H1 (cell line): ENCODE measurements at regions not wholly inside any gene's neighbourhood (a gene's known extent, or its start where the extent isn't known, plus 50 kb on each side); places are given as distances from the start of the nearest gene placed in this dataset.

Experiments used
- CTCF ChIA-PET: fragments of 300-600 bp; sonication (Branson Sonifier 250); formaldehyde crosslinking; loops from one replicate; lab custom pipeline; 2021; ENCODE audit not compliant: partially characterized antibody; lab: Charles Lee
- POLR2A ChIA-PET: fragments of 300-600 bp; sonication (Branson Sonifier 250); formaldehyde crosslinking; loops from one replicate; lab custom pipeline; 2021; ENCODE audit warnings: inconsistent platforms; ENCODE audit not compliant: partially characterized antibody; lab: Charles Lee
- DNase-seq, 2 experiments: peaks; one replicate each; pipeline versions ENCODE4 v3.0.0 to v3.0.0-alpha.2; 2010 to 2022; ENCODE audit warnings: low spot score in 2 of 2, low read depth in 1 of 2, mixed read lengths in 1 of 2
- FAIRE-seq: peaks from 2 replicates; lab custom pipeline; 2011; peaks lifted over from hg19 to GRCh38; lab: Jason Lieb, UNC
- H2AFZ ChIP-seq: 2 replicates; pipeline ENCODE4 v1.8.1; 2012; ENCODE audit warnings: low read length, inconsistent platforms
- H2AK5ac ChIP-seq: 2 replicates; pipeline ENCODE4 v1.6.1; 2013; ENCODE audit warnings: low read depth, low read length
- H2BK120ac ChIP-seq: replicated peaks from 2 replicates; pipeline ENCODE3; 2013; ENCODE audit warnings: low read depth, low read length, inconsistent platforms
- H2BK12ac ChIP-seq: 2 replicates; pipeline ENCODE4 v1.6.1; 2013; ENCODE audit warnings: low read depth, low read length
- H2BK15ac ChIP-seq: 2 replicates; pipeline ENCODE4 v1.6.1; 2013; ENCODE audit warnings: low read length
- H2BK20ac ChIP-seq: 2 replicates; pipeline ENCODE4 v1.6.1; 2013; ENCODE audit warnings: low read length
- H2BK5ac ChIP-seq: 2 replicates; pipeline ENCODE4 v1.6.1; 2013; ENCODE audit warnings: low read depth, low read length
- H3K14ac ChIP-seq: 2 replicates; pipeline ENCODE4 v1.6.1; 2013; ENCODE audit warnings: inconsistent platforms; ENCODE audit not compliant: insufficient read length
- H3K18ac ChIP-seq: 2 replicates; pipeline ENCODE4 v1.6.1; 2013; ENCODE audit warnings: low read length; ENCODE audit errors: extremely low read depth
- H3K23ac ChIP-seq: 2 replicates; pipeline ENCODE4 v1.6.1; 2013; ENCODE audit warnings: inconsistent platforms; ENCODE audit not compliant: insufficient read length
- H3K23me2 ChIP-seq: 2 replicates; pipeline ENCODE4 v1.6.1; 2013; ENCODE audit warnings: low read depth, low read length
- H3K27ac ChIP-seq: 2 replicates; pipeline ENCODE4 v1.6.1; 2011; ENCODE audit warnings: low read depth, low read length, inconsistent platforms
- H3K27me3 ChIP-seq, 4 experiments: replicated peaks in 1 of 4; 1 replicate in 1 of 4; 2 replicates in 3 of 4; pipeline versions ENCODE4 v1.6.1 to v1.8.1; 2011 to 2013; ENCODE audit warnings: low read length in 3 of 4, mild to moderate bottlenecking in 3 of 4, inconsistent platforms in 2 of 4, mixed read lengths in 2 of 4, moderate library complexity in 1 of 4; ENCODE audit not compliant: control insufficient read depth in 3 of 4, insufficient read depth in 3 of 4; ENCODE audit errors: extremely low read depth in 1 of 4
- H3K36me3 ChIP-seq, 4 experiments: 2 replicates each; pipeline versions ENCODE4 v1.6.1 to v1.8.1; 2011 to 2013; ENCODE audit warnings: mild to moderate bottlenecking in 4 of 4, low read length in 3 of 4, moderate library complexity in 2 of 4, control low read depth in 1 of 4, inconsistent platforms in 1 of 4; ENCODE audit not compliant: insufficient read depth in 4 of 4, control insufficient read depth in 2 of 4
- H3K4ac ChIP-seq: replicated peaks from 2 replicates; pipeline ENCODE3; 2013; ENCODE audit warnings: low read length, low read depth, mixed read lengths, inconsistent platforms; ENCODE audit not compliant: insufficient read length
- H3K4me1 ChIP-seq, 4 experiments: replicated peaks in 1 of 4; 1 replicate in 1 of 4; 2 replicates in 3 of 4; pipeline versions ENCODE4 v1.6.1 to v1.8.1; 2011 to 2013; ENCODE audit warnings: low read length in 3 of 4, inconsistent platforms in 2 of 4, mixed read lengths in 1 of 4; ENCODE audit not compliant: insufficient read depth in 4 of 4, control insufficient read depth in 3 of 4
- H3K4me2 ChIP-seq, 2 experiments: 2 replicates each; pipeline versions ENCODE4 v1.6.1 to v1.8.1; 2011 to 2013; ENCODE audit warnings: low read depth in 2 of 2, low read length in 2 of 2, control low read depth in 1 of 2, inconsistent platforms in 1 of 2, mild to moderate bottlenecking in 1 of 2; ENCODE audit not compliant: insufficient read depth in 1 of 2
- H3K4me3 ChIP-seq, 4 experiments: fragments of 200-600, 300-600 bp in 1 of 4; sonication (generic), shearing (Covaris generic), sonication (Bioruptor Twin) in 1 of 4; 2 replicates each; pipeline versions ENCODE4 v1.5.1 to v1.8.1; 2011 to 2016; ENCODE audit warnings: low read length in 4 of 4, low read depth in 3 of 4, control low read depth in 2 of 4, inconsistent platforms in 2 of 4, mild to moderate bottlenecking in 2 of 4, mixed read lengths in 1 of 4, moderate library complexity in 1 of 4; ENCODE audit not compliant: insufficient read depth in 2 of 4; ENCODE audit errors: extremely low read depth in 1 of 4
- H3K56ac ChIP-seq: replicated peaks from 2 replicates; pipeline ENCODE3; 2013; ENCODE audit warnings: low read depth, mild to moderate bottlenecking, mixed read lengths, low read length, inconsistent platforms; ENCODE audit not compliant: insufficient read length
- H3K79me1 ChIP-seq: 2 replicates; pipeline ENCODE4 v1.6.1; 2013; ENCODE audit warnings: low read depth, low read length, control low read depth
- H3K79me2 ChIP-seq, 2 experiments: 2 replicates each; pipeline versions ENCODE4 v1.6.1 to v1.8.1; 2012 to 2013; ENCODE audit warnings: low read length in 2 of 2, mild to moderate bottlenecking in 2 of 2, inconsistent platforms in 1 of 2; ENCODE audit not compliant: insufficient read depth in 2 of 2, control insufficient read depth in 1 of 2
- H3K9ac ChIP-seq, 4 experiments: replicated peaks in 1 of 4; 1 replicate in 1 of 4; 2 replicates in 3 of 4; pipeline versions ENCODE4 v1.6.1 to v1.8.1; 2011 to 2013; ENCODE audit warnings: low read depth in 3 of 4, low read length in 3 of 4, control low read depth in 2 of 4, mild to moderate bottlenecking in 2 of 4, moderate library complexity in 2 of 4, inconsistent platforms in 1 of 4; ENCODE audit errors: extremely low read depth in 1 of 4
- H3K9me3 ChIP-seq, 2 experiments: 2 replicates each; pipeline versions ENCODE4 v1.6.1 to v1.8.1; 2012 to 2013; ENCODE audit warnings: mild to moderate bottlenecking in 2 of 2, moderate library complexity in 2 of 2, control low read depth in 1 of 2, inconsistent platforms in 1 of 2, low read depth in 1 of 2, low read length in 1 of 2, mixed read lengths in 1 of 2; ENCODE audit not compliant: insufficient read depth in 2 of 2
- H4K20me1 ChIP-seq, 2 experiments: replicated peaks in 1 of 2; 2 replicates each; pipeline versions ENCODE3 to v1.8.1; 2011 to 2013; ENCODE audit warnings: inconsistent platforms in 2 of 2, low read length in 2 of 2, mild to moderate bottlenecking in 1 of 2; ENCODE audit not compliant: insufficient read depth in 2 of 2, control insufficient read depth in 1 of 2
- H4K5ac ChIP-seq: 2 replicates; pipeline ENCODE4 v1.6.1; 2013; ENCODE audit warnings: low read length, low read depth, mixed read lengths, inconsistent platforms; ENCODE audit not compliant: insufficient read length
- H4K8ac ChIP-seq: 2 replicates; pipeline ENCODE4 v1.8.0; 2013; ENCODE audit warnings: mild to moderate bottlenecking, moderate library complexity, low read length, inconsistent platforms; ENCODE audit not compliant: insufficient read depth; ENCODE audit errors: extremely low read depth
- H4K91ac ChIP-seq: replicated peaks from 2 replicates; pipeline ENCODE3; 2013; ENCODE audit warnings: low read length, mixed read lengths, inconsistent platforms; ENCODE audit not compliant: insufficient read length
- RAD21 ChIP-seq, 2 experiments: IDR thresholded peaks in 1 of 2; conservative IDR thresholded peaks in 1 of 2; 2 replicates each; pipeline ENCODE4 v1.6.1; 2011; ENCODE audit warnings: low read depth in 2 of 2, low read length in 2 of 2, improper control_type of control experiment in 1 of 2, inconsistent platforms in 1 of 2, mild to moderate bottlenecking in 1 of 2, moderate library complexity in 1 of 2
- WGBS, 2 experiments: shearing (Covaris generic) in 1 of 2; methylation state at CpG; one replicate each; pipeline versions ENCODE4 v1.1.6 to v1.1.7; 2013 to 2015; ENCODE audit warnings: low lambda C conversion rate in 2 of 2, mixed read lengths in 2 of 2, inconsistent platforms in 1 of 2, low coverage in 1 of 2, missing lambda C conversion rate in 1 of 2; ENCODE audit not compliant: insufficient replicate concordance in 2 of 2, insufficient coverage in 1 of 2, insufficient read length in 1 of 2; ENCODE audit errors: extremely low coverage in 1 of 2, missing lambda C conversion rate in 1 of 2; 5-methylcytosine and 5-hydroxymethylcytosine counted together

DNA sequence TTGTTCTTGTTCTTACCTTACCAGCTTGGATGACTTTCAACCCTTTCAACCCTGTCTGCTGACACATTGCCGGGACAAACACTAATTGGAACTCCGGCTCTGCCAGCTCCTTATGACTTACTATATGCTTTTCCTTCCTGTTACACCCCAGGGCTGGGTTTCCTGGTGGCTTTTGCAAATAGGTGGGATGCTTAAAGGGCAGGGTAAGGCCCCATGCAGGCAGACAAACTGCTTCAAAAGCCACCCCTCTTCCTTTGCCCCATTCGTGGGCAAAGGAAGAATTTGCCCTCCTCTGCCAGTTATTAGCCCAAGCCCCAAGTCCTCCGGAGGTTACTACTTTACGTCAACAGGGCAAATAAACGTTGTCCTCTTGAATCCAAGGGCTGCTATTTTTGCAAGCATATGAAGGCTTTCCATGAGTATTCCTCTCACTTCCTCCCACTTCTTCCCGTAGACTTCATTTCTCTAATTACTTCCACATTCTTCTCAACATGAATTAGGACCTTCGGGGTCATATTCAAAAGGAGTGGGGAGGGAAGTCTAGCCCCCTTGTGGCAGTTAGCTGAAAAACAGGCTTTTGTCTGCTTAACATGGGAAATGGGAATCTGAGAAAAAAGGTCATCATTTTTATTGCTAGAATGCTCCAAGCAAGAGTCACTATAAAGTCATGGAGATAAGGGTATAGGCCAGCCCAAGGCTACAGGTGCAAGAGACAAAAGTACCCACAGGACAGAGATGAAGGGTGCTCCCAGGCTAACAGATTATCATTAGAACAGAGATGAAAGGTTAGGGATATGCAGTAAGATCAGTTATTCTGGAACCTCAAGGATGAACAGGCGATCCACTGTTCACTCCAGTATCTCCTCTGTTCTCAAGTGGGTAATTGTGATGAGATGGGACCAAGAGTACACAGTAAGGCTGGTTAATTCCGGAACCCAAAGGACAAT is 56.3 kb upstream of the FSTL1 start:
- H3K36me3 ChIP-seq: no peaks in the 10 kb centered on the region; a peak in 2 of 8 replicates
- H4K91ac ChIP-seq: no peak overlapping the region
- H3K27me3 ChIP-seq: no peaks in the 10 kb centered on the region
- DNase-seq (peak in 1 of 2 experiments; percentile 59), FAIRE-seq (no peak)
- H2BK15ac ChIP-seq: no peak overlapping the region
- no peaks in the 10 kb centered on the region for H3K79me1 ChIP-seq
- no peak overlapping the region for H2BK5ac ChIP-seq
- H3K4me2 ChIP-seq: no peak overlapping the region
- H3K27ac ChIP-seq: no peak overlapping the region
- peaks cover 4 to 17% (median 9%) of the 10 kb centered on the region in 4 experiments for H3K4me1 ChIP-seq
- H2AFZ ChIP-seq: no peak overlapping the region
- no peak overlapping the region for H3K56ac ChIP-seq
- H3K23ac ChIP-seq: no peak overlapping the region
- H2AK5ac ChIP-seq: no peak overlapping the region
- H3K4ac ChIP-seq: no peak overlapping the region
- H3K14ac ChIP-seq: no peak overlapping the region
- no peak overlapping the region for H3K18ac ChIP-seq
- H4K5ac ChIP-seq: no peak overlapping the region
- no peak overlapping the region for H2BK120ac ChIP-seq
- ChIA-PET CTCF (interaction anchor here (0.8 to 2.9 kb wide), 18 partner anchors 9 to 138 kb away, joined by 3 to 35 read pairs (median 4); no protein-coding TSS in a partner anchor), POLR2A (interaction anchor here (0.6 to 1.5 kb wide), 5 partner anchors 10 to 87 kb away, joined by 3 to 4 read pairs (median 3); no protein-coding TSS in a partner anchor)
- 0 out of 2 replicates have a peak overlapping the region, but pooled peaks have one; percentile 63 for H2BK12ac ChIP-seq
- no peak overlapping the region for H3K9ac ChIP-seq
- H3K9me3 ChIP-seq: peaks cover 11 to 30% of the 10 kb centered on the region in 2 experiments
- no peaks in the 10 kb centered on the region for H4K20me1 ChIP-seq
- H4K8ac ChIP-seq: no peak overlapping the region
- no peak overlapping the region for H2BK20ac ChIP-seq
- H3K23me2 ChIP-seq: no peaks in the 10 kb centered on the region
- WGBS, 2 experiments: 84% methylated on average over 10 of the region's 10 CpGs; no CpG with 5 or more reads in 1 of the 2 experiments
- H3K79me2 ChIP-seq: no peaks in the 10 kb centered on the region
- no peak overlapping the region for H3K4me3 ChIP-seq
- TF ChIP-seq RAD21 (IDR thresholded peaks at IDR 0.05 in 1 of 2, conservative IDR thresholded peaks at IDR 0.05 in 1 of 2; ENCODE audit: low read depth in 2 of 2, low read length in 2 of 2): peak; percentile 57 to 64
